ENCODE measurements at regions not wholly inside any gene's neighbourhood (a gene's known extent, or its start where the extent isn't known, plus 50 kb on each side); places are given as distances from the start of the nearest gene placed in this dataset.

DNA sequence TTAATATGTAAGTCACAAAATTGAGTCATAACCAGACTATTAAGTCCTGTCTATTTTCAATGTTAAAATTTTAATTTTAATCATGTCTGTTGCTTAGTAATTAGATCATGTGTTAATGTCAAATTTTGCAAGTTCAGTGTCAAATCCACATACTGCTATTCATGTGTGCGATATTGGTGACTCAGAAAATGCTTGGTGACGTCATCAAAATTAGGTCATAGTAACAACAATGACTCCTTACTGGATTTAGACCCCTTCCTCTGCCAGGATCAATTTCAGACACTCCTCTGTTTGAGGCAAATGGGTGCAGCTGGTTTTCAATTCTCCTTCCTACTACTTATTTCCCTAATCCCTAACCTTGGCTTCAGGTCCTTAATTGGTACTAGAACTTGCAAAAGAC, 1394.3 kb upstream of the SLC10A2 start:
- Histone ChIP-seq H3K4me3 (no peak overlapping the region), H3K36me3 (replicated peaks in 1 of 2; ENCODE audit: insufficient read depth in 1 of 2, low read depth in 2 of 2) (no peaks in the 10 kb centered on the region), H3K9me3 (no peaks in the 10 kb centered on the region), H3K27ac (no peak overlapping the region), H3K27me3 (no peaks in the 10 kb centered on the region), H3K4me1 (no peaks in the 10 kb centered on the region)
- no peak for DNase-seq
- intact Hi-C loops (cut with DNase I), result no loop called here
- 62 to 76% methylated on average over 2 of the region's 2 CpGs for WGBS, 2 donors
- no peak for TF ChIP-seq POLR2A (IDR thresholded peaks at IDR 0.05)
- TF ChIP-seq CTCF (IDR thresholded peaks at IDR 0.05), result no peak
- ATAC-seq, result no peak

DNA sequence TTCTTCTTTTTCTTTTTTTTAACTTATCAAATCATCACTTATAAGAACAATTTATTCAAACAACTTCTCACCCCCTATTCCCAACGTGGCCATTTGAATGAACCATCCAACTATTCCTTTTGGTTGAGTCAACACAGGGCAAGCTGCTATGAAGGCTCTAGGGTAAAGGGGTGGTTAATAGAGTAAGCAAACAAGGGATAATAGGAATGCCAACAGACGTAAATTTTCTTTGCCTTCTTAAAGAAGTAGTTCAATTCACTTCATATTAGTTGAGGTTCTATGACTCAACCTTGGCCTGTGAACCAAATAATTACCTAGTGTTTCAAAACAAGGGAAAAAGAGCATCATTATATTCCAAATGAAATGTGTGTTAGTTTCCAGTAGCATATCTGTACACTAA, 1383.8 kb upstream of the SLC10A2 start:
- no peaks in the 10 kb centered on the region for H3K27me3 ChIP-seq
- intact Hi-C loops (cut with DNase I), result no loop called here
- no peaks in the 10 kb centered on the region for H3K4me1 ChIP-seq
- H3K36me3 ChIP-seq (replicated peaks in 1 of 2; ENCODE audit: insufficient read depth in 1 of 2, low read depth in 2 of 2), result no peaks in the 10 kb centered on the region
- H3K9me3 ChIP-seq, result no peaks in the 10 kb centered on the region
- TF ChIP-seq CTCF (IDR thresholded peaks at IDR 0.05) (no peak), POLR2A (IDR thresholded peaks at IDR 0.05) (no peak)
- DNase-seq (no peak), ATAC-seq (no peak)
- H3K27ac ChIP-seq, result no peak overlapping the region
- no peak overlapping the region for H3K4me3 ChIP-seq
- WGBS, 2 donors, result 39 to 43% methylated on average over 2 of the region's 2 CpGs

DNA sequence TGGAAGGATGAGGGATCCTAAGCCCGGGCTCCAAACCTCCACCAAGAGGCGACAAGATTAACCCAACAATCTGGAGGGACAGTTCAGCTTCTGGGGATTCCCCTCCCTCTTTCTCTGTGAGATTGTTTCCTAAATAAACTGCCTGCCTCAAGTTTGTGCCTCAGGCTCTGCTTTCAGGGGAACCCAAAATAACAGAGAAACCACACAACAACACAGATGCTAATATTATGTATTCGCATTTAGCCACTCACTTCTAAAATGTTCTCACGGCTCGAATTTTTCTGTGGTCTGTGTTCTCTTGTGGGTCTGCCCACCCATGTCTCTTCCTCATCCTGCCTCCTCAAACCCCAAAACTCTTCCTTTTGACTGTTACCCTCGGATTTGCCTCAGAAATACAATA, 1381.1 kb upstream of the SLC10A2 start:
- H3K27ac ChIP-seq, result no peak overlapping the region
- TF ChIP-seq POLR2A (IDR thresholded peaks at IDR 0.05), result no peak
- no peaks in the 10 kb centered on the region for H3K9me3 ChIP-seq
- DNase-seq (no peak), ATAC-seq (no peak)
- no peak overlapping the region for H3K4me3 ChIP-seq
- 77 to 78% methylated on average over 6 of the region's 6 CpGs for WGBS, 2 donors
- no peaks in the 10 kb centered on the region for H3K27me3 ChIP-seq
- intact Hi-C loops (cut with DNase I), result no loop called here
- H3K36me3 ChIP-seq (replicated peaks in 1 of 2; ENCODE audit: insufficient read depth in 1 of 2, low read depth in 2 of 2), result no peaks in the 10 kb centered on the region
- H3K4me1 ChIP-seq, result no peaks in the 10 kb centered on the region

DNA sequence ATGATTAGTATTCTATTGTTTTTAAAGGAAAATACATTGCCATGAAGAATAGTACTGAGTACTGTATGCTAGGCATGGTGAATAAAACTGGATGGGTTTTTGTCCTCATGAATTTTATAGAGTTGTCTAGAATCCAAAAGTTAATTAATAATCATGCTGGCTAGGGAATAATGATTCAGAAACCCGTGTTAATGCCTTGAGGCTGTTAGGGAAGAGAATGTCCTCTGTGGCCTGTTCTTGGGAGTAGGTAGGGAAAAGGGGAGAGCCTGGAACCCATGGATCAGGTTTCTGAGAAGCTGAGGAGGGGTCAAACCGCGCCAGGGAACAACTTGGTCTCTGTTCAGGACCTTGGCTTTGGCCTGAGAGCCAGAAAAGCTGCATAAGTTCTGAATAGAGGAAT, 1376.3 kb upstream of the SLC10A2 start:
- no peaks in the 10 kb centered on the region for H3K9me3 ChIP-seq
- H3K36me3 ChIP-seq (replicated peaks in 1 of 2; ENCODE audit: insufficient read depth in 1 of 2, low read depth in 2 of 2), result no peaks in the 10 kb centered on the region
- no peak for TF ChIP-seq CTCF (IDR thresholded peaks at IDR 0.05)
- TF ChIP-seq POLR2A (IDR thresholded peaks at IDR 0.05), result no peak
- intact Hi-C loops (cut with DNase I), result no loop called here
- H3K27ac ChIP-seq, result no peak overlapping the region
- DNase-seq (no peak), ATAC-seq (no peak)
- H3K27me3 ChIP-seq, result no peaks in the 10 kb centered on the region
- 57 to 70% methylated on average over 3 of the region's 3 CpGs for WGBS, 2 donors
- H3K4me3 ChIP-seq, result no peak overlapping the region
- no peaks in the 10 kb centered on the region for H3K4me1 ChIP-seq

DNA sequence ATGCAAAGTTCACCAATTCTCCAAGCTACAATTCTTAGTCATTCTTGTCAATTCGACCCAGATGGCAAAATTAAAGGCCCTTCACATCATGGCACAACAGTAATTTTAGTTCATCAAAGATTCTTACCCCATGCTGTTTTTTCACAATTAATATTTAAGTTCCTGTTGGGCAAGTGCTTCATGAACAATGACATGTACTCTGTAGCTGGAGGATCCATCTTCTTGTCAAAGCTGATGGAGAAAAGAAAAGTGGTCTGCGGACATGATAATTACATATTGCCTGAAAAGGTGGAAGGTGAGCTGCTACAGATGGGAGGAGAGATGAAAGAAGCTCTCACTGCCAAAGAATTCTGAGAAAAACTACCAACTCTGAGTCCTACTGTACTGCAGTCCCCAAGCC, 1370.3 kb upstream of the SLC10A2 start:
- Histone ChIP-seq H3K4me3 (no peak overlapping the region), H3K4me1 (no peaks in the 10 kb centered on the region), H3K36me3 (replicated peaks in 1 of 2; ENCODE audit: insufficient read depth in 1 of 2, low read depth in 2 of 2) (no peaks in the 10 kb centered on the region), H3K27me3 (no peaks in the 10 kb centered on the region), H3K27ac (no peak overlapping the region), H3K9me3 (no peaks in the 10 kb centered on the region)
- no peak for ATAC-seq
- 47 to 48% methylated on average over 2 of the region's 2 CpGs for WGBS, 2 donors
- DNase-seq, result no peak
- intact Hi-C loops (cut with DNase I), result no loop called here
- TF ChIP-seq POLR2A (IDR thresholded peaks at IDR 0.05) (no peak), CTCF (IDR thresholded peaks at IDR 0.05) (no peak)
